Left ventricle myocardium inferior (tissue), 1 donor: ENCODE measurements at regions not wholly inside any gene's neighbourhood (a gene's known extent, or its start where the extent isn't known, plus 50 kb on each side); places are given as distances from the start of the nearest gene placed in this dataset.
A peak's percentile ranks its signal among the peaks of the same experiment; 100 is the strongest.

ENCODE experiments used
- DNase-seq: peaks from one replicate; pipeline ENCODE4 v3.0.0-alpha.2; 2020
- H3K27ac ChIP-seq: fragments of 200-600 bp; replicated peaks from 2 replicates; pipeline ENCODE4 v1.8.0; 2021
- H3K27me3 ChIP-seq: fragments of 200-600 bp; 2 replicates; pipeline ENCODE4 v1.8.0; 2021; ENCODE audit warnings: low read depth
- H3K36me3 ChIP-seq: fragments of 200-600 bp; 2 replicates; pipeline ENCODE4 v1.8.0; 2021
- H3K4me1 ChIP-seq: fragments of 200-600 bp; 2 replicates; pipeline ENCODE4 v1.8.0; 2021
- H3K4me3 ChIP-seq: fragments of 200-600 bp; 2 replicates; pipeline ENCODE4 v1.8.0; 2021; ENCODE audit warnings: mild to moderate bottlenecking, moderate library complexity
- H3K9me3 ChIP-seq: fragments of 200-600 bp; replicated peaks from 2 replicates; pipeline ENCODE4 v1.8.0; 2021
- CTCF ChIP-seq: fragments of 200-600 bp; IDR thresholded peaks from 2 replicates; pipeline ENCODE4 v1.8.0; 2021; ENCODE audit warnings: antibody characterized with exemption, mild to moderate bottlenecking, borderline replicate concordance
- intact Hi-C: fragments of 100-400 bp; cut with micrococcal nuclease; formaldehyde crosslinking; loops from one replicate; pipeline ENCODE4 v1.11.0; 2022
- donor health status: DM: no; HTN: yes; CAD: no; lungs with severe emphysema.

GRCh38 chr2:217110550-217110949 is 250.7 kb upstream of the TNP1 start:
- no peak for TF ChIP-seq CTCF
- H3K9me3 ChIP-seq, result no peaks in the 10 kb centered on the region
- no peak for DNase-seq

GRCh38 chr2:217108575-217109027 is 248.7 kb upstream of the TNP1 start:
- no peaks in the 10 kb centered on the region for H3K9me3 ChIP-seq
- intact Hi-C loops, result no loop called here
- no peaks in the 10 kb centered on the region for H3K4me1 ChIP-seq
- no peaks in the 10 kb centered on the region for H3K36me3 ChIP-seq
- H3K27me3 ChIP-seq, result no peaks in the 10 kb centered on the region
- no peak overlapping the region for H3K27ac ChIP-seq
- no peak for DNase-seq
- no peak overlapping the region for H3K4me3 ChIP-seq
- no peak for TF ChIP-seq CTCF

More at GRCh38 chr2:217110550-217110949, 250.7 kb upstream of the TNP1 start:
- no peaks in the 10 kb centered on the region for H3K27me3 ChIP-seq
- no peak overlapping the region for H3K4me3 ChIP-seq
- intact Hi-C loops, result no loop called here
- H3K27ac ChIP-seq, result no peak overlapping the region
- no peaks in the 10 kb centered on the region for H3K4me1 ChIP-seq
- no peaks in the 10 kb centered on the region for H3K36me3 ChIP-seq

GRCh38 chr2:217108086-217108485 is 248.2 kb upstream of the TNP1 start:
- H3K27me3 ChIP-seq, result no peaks in the 10 kb centered on the region
- no peak overlapping the region for H3K27ac ChIP-seq
- H3K36me3 ChIP-seq, result no peaks in the 10 kb centered on the region
- no peaks in the 10 kb centered on the region for H3K9me3 ChIP-seq
- intact Hi-C loops, result no loop called here
- DNase-seq, result no peak
- TF ChIP-seq CTCF, result no peak
- H3K4me1 ChIP-seq, result no peaks in the 10 kb centered on the region
- no peak overlapping the region for H3K4me3 ChIP-seq

- intact Hi-C loops, result no loop called here
- DNase-seq, result no peak
- no peak overlapping the region for H3K4me3 ChIP-seq
- no peaks in the 10 kb centered on the region for H3K27me3 ChIP-seq
- H3K9me3 ChIP-seq, result no peaks in the 10 kb centered on the region
- no peaks in the 10 kb centered on the region for H3K36me3 ChIP-seq
- no peaks in the 10 kb centered on the region for H3K4me1 ChIP-seq
- no peak for TF ChIP-seq CTCF
- H3K27ac ChIP-seq, result no peak overlapping the region
These were observed 247.6 kb upstream of the TNP1 start for GRCh38 chr2:217107480-217107879.

- peak; percentile 26 for TF ChIP-seq CTCF
- no peak for DNase-seq
- Histone ChIP-seq H3K4me1 (no peaks in the 10 kb centered on the region), H3K36me3 (no peaks in the 10 kb centered on the region), H3K4me3 (no peak overlapping the region), H3K27ac (no peak overlapping the region), H3K9me3 (no peaks in the 10 kb centered on the region), H3K27me3 (no peaks in the 10 kb centered on the region)
- intact Hi-C loops, result no loop called here
These were observed 246.8 kb upstream of the TNP1 start for GRCh38 chr2:217106650-217107014.
